Osteocyte (in vitro differentiated cells): ENCODE measurements at regions not wholly inside any gene's neighbourhood (a gene's known extent, or its start where the extent isn't known, plus 50 kb on each side); places are given as distances from the start of the nearest gene placed in this dataset.

Experiments
- DNase-seq: peaks from one replicate; pipeline ENCODE4 v3.0.0; 2021; ENCODE audit warnings: mixed read lengths; ENCODE audit not compliant: unreplicated experiment; ENCODE audit errors: extremely low spot score
- H3K27ac Mint-ChIP-seq: one replicate; pipeline ENCODE4 v1.8.0; 2021; ENCODE audit warnings: mild to moderate bottlenecking, mixed read lengths; ENCODE audit not compliant: unreplicated experiment
- H3K27me3 Mint-ChIP-seq: one replicate; pipeline ENCODE4 v1.8.0; 2021; ENCODE audit warnings: mixed read lengths; ENCODE audit not compliant: unreplicated experiment
- H3K36me3 Mint-ChIP-seq: one replicate; pipeline ENCODE4 v1.8.0; 2021; ENCODE audit warnings: mixed read lengths; ENCODE audit not compliant: unreplicated experiment
- H3K4me1 Mint-ChIP-seq: one replicate; pipeline ENCODE4 v1.8.0; 2021; ENCODE audit warnings: mixed read lengths; ENCODE audit not compliant: unreplicated experiment
- H3K4me3 Mint-ChIP-seq: one replicate; pipeline ENCODE4 v1.8.0; 2021; ENCODE audit warnings: mild to moderate bottlenecking, moderate library complexity, mixed read lengths; ENCODE audit not compliant: unreplicated experiment
- H3K9me3 Mint-ChIP-seq: one replicate; pipeline ENCODE4 v1.8.0; 2021; ENCODE audit warnings: mixed read lengths; ENCODE audit not compliant: unreplicated experiment
- CTCF ChIP-seq: fragments of 200-600 bp; sonication (generic); IDR thresholded peaks from 2 replicates; pipeline ENCODE4 v1.5.0; 2021; ENCODE audit warnings: antibody characterized with exemption, mild to moderate bottlenecking, moderate library complexity

GRCh38 chr11:97502201-97502600 is 1112.4 kb downstream of the JRKL start:
- DNase-seq: no peak
- Mint-ChIP-seq H3K4me1 (no peaks in the 10 kb centered on the region), H3K36me3 (no peaks in the 10 kb centered on the region), H3K27me3 (no peaks in the 10 kb centered on the region), H3K9me3 (peaks cover 8% of the 10 kb centered on the region), H3K4me3 (no peak overlapping the region), H3K27ac (no peak overlapping the region)
- no peak for TF ChIP-seq CTCF

DNA sequence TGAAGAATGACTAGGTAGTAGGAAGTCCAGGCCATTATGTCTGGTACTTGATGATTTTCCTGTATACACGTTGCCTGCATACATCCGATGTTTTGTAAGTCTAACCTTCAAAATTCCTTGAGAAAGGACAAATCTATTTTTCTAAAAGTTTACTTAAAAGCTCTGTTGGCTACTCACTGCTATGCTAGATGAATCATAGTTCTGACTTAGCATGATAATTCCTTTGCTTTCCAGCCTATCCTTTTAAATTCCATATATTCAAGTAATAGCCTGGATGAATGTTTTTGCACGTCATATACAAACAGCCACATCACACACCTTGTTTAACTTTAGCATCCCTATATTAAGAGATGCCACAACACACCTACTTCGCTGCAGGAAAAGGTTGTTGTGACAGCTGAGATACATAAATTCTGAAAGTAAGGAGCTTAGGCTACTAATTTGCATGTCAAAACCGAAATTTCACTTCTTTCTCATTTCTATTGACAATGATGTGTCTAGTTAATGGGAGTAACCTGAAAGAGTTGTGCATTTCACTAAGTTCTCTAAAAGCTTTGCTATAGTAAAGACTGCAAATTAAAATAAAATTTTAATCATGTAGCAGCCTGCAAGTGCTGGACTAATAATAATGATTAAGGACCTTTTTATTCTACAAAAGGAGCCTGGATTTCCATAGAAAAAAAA is 1116.4 kb downstream of the JRKL start:
- no peak for DNase-seq
- H3K27ac Mint-ChIP-seq: no peak overlapping the region
- H3K4me1 Mint-ChIP-seq: no peaks in the 10 kb centered on the region
- no peaks in the 10 kb centered on the region for H3K36me3 Mint-ChIP-seq
- no peak overlapping the region for H3K4me3 Mint-ChIP-seq
- TF ChIP-seq CTCF: no peak
- H3K9me3 Mint-ChIP-seq: no peaks in the 10 kb centered on the region
- H3K27me3 Mint-ChIP-seq: peaks cover 4% of the 10 kb centered on the region

- Mint-ChIP-seq H3K27ac (no peak overlapping the region), H3K4me1 (no peaks in the 10 kb centered on the region), H3K9me3 (peaks cover 4% of the 10 kb centered on the region), H3K4me3 (no peak overlapping the region), H3K36me3 (no peaks in the 10 kb centered on the region), H3K27me3 (peaks cover 4% of the 10 kb centered on the region)
- no peak for TF ChIP-seq CTCF
- DNase-seq: no peak
These were observed 1124.6 kb downstream of the JRKL start for GRCh38 chr11:97514446-97514845.

- Mint-ChIP-seq H3K4me1 (no peaks in the 10 kb centered on the region), H3K27me3 (no peaks in the 10 kb centered on the region), H3K9me3 (peaks cover 3% of the 10 kb centered on the region), H3K27ac (no peak overlapping the region), H3K36me3 (no peaks in the 10 kb centered on the region), H3K4me3 (no peak overlapping the region)
- no peak for TF ChIP-seq CTCF
- DNase-seq: no peak
These were observed 1126.9 kb downstream of the JRKL start for GRCh38 chr11:97516688-97517087.

DNA sequence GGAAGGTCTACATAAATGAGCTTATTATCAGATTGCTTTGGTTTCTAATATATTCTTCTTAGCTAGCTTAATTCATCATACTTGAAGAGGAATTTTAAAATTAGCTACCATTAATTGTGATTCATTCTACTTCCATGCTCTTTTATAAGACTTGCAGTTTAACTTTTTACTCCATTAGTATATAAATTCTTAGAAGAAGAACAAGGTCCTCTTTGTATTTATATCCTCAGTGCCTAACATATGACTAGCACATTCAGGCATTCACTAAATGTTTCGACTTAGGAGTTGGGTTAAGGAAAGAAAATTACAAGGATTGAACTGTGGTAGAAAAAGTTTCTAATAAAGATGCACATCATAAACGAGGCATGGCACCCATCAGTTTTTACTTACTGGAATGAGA is 1135.5 kb downstream of the JRKL start:
- peaks cover 6% of the 10 kb centered on the region for H3K27me3 Mint-ChIP-seq
- H3K4me3 Mint-ChIP-seq: no peak overlapping the region
- H3K27ac Mint-ChIP-seq: no peak overlapping the region
- no peaks in the 10 kb centered on the region for H3K36me3 Mint-ChIP-seq
- TF ChIP-seq CTCF: no peak
- no peaks in the 10 kb centered on the region for H3K4me1 Mint-ChIP-seq
- no peak for DNase-seq
- H3K9me3 Mint-ChIP-seq: no peaks in the 10 kb centered on the region
